ENCODE measurements at regions not wholly inside any gene's neighbourhood (a gene's known extent, or its start where the extent isn't known, plus 50 kb on each side); places are given as distances from the start of the nearest gene placed in this dataset.
"Not testable (repeated sequence)": the region's sequence is repeated elsewhere in the genome, so short reads cannot be mapped to it uniquely, and the experiment has no call there.

GRCh38 chr6:50998905-50999304, 180.2 kb downstream of the TFAP2B start:
- no peak for TF ChIP-seq CTCF (conservative IDR thresholded peaks at IDR 0.05)
- Mint-ChIP-seq H3K9me3 (no peaks in the 10 kb centered on the region), H3K4me3 (no peak overlapping the region), H3K27ac (no peak overlapping the region), H3K36me3 (no peaks in the 10 kb centered on the region), H3K4me1 (ENCODE audit: unreplicated experiment) (no peaks in the 10 kb centered on the region), H3K27me3 (no peaks in the 10 kb centered on the region)
- no peak for DNase-seq (ENCODE audit: extremely low spot score, unreplicated experiment)

- no peak for TF ChIP-seq CTCF (conservative IDR thresholded peaks at IDR 0.05)
- no peak overlapping the region for H3K27ac Mint-ChIP-seq
- DNase-seq (ENCODE audit: extremely low spot score, unreplicated experiment): no peak
- H3K27me3 Mint-ChIP-seq: no peaks in the 10 kb centered on the region
- H3K4me3 Mint-ChIP-seq: no peak overlapping the region
- no peaks in the 10 kb centered on the region for H3K9me3 Mint-ChIP-seq
- H3K36me3 Mint-ChIP-seq: no peaks in the 10 kb centered on the region
- H3K4me1 Mint-ChIP-seq (ENCODE audit: unreplicated experiment): no peaks in the 10 kb centered on the region
Measured at GRCh38 chr6:51001399-51001798, 182.7 kb downstream of the TFAP2B start.

GRCh38 chr6:51004380-51004779, 185.7 kb downstream of the TFAP2B start:
- no peak overlapping the region for H3K4me3 Mint-ChIP-seq
- no peaks in the 10 kb centered on the region for H3K9me3 Mint-ChIP-seq
- DNase-seq (ENCODE audit: extremely low spot score, unreplicated experiment): no peak
- no peaks in the 10 kb centered on the region for H3K27me3 Mint-ChIP-seq
- TF ChIP-seq CTCF (conservative IDR thresholded peaks at IDR 0.05): no peak
- no peaks in the 10 kb centered on the region for H3K4me1 Mint-ChIP-seq (ENCODE audit: unreplicated experiment)
- H3K27ac Mint-ChIP-seq: no peak overlapping the region
- no peaks in the 10 kb centered on the region for H3K36me3 Mint-ChIP-seq

GRCh38 chr6:51005779-51006178, 187.1 kb downstream of the TFAP2B start:
- Mint-ChIP-seq H3K27me3 (no peaks in the 10 kb centered on the region), H3K27ac (no peak overlapping the region), H3K4me1 (ENCODE audit: unreplicated experiment) (no peaks in the 10 kb centered on the region), H3K4me3 (no peak overlapping the region), H3K36me3 (no peaks in the 10 kb centered on the region), H3K9me3 (no peaks in the 10 kb centered on the region)
- no peak for DNase-seq (ENCODE audit: extremely low spot score, unreplicated experiment)
- TF ChIP-seq CTCF (conservative IDR thresholded peaks at IDR 0.05): no peak

- H3K36me3 Mint-ChIP-seq: no peaks in the 10 kb centered on the region
- no peaks in the 10 kb centered on the region for H3K27me3 Mint-ChIP-seq
- DNase-seq (ENCODE audit: extremely low spot score, unreplicated experiment): no peak
- H3K4me1 Mint-ChIP-seq (ENCODE audit: unreplicated experiment): no peaks in the 10 kb centered on the region
- H3K9me3 Mint-ChIP-seq: peaks cover under 1% of the 10 kb centered on the region
- TF ChIP-seq CTCF (conservative IDR thresholded peaks at IDR 0.05): no peak
- no peak overlapping the region for H3K27ac Mint-ChIP-seq
- H3K4me3 Mint-ChIP-seq: no peak overlapping the region
Measured at GRCh38 chr6:51007237-51007636, 188.6 kb downstream of the TFAP2B start.

- H3K27me3 Mint-ChIP-seq; H3K4me1 Mint-ChIP-seq (ENCODE audit: unreplicated experiment); H3K36me3 Mint-ChIP-seq; H3K4me3 Mint-ChIP-seq; DNase-seq (ENCODE audit: extremely low spot score, unreplicated experiment); H3K27ac Mint-ChIP-seq; H3K9me3 Mint-ChIP-seq: not testable (repeated sequence)
Measured at GRCh38 chr6:51008693-51009092, 190.0 kb downstream of the TFAP2B start.
